ENCODE measurements at regions not wholly inside any gene's neighbourhood (a gene's known extent, or its start where the extent isn't known, plus 50 kb on each side); places are given as distances from the start of the nearest gene placed in this dataset.

- Histone ChIP-seq H3K27me3 (ENCODE audit: control insufficient read depth in 2 of 2, insufficient read depth in 2 of 2, low read length in 2 of 2) (peaks cover 0 to 2% of the 10 kb centered on the region in 2 experiments), H3K4me1 (ENCODE audit: control insufficient read depth, extremely low read depth, insufficient read depth, low read length) (no peaks in the 10 kb centered on the region), H3K9me3 (replicated peaks; ENCODE audit: control insufficient read depth, insufficient read depth, low read length) (no peaks in the 10 kb centered on the region), H3K79me2 (ENCODE audit: control insufficient read depth, insufficient read depth, low read length) (no peaks in the 10 kb centered on the region), H3K4me2 (ENCODE audit: insufficient read depth, low read length) (no peak overlapping the region), H3K9me1 (replicated peaks; ENCODE audit: control insufficient read depth, extremely low read depth, insufficient read depth, low read length) (no peaks in the 10 kb centered on the region), H2AFZ (ENCODE audit: low read depth, low read length) (no peak overlapping the region), H3K27ac (ENCODE audit: insufficient read depth, low read depth, low read length) (no peak overlapping the region), H4K20me1 (replicated peaks; ENCODE audit: control insufficient read depth, extremely low read depth, insufficient read depth, low read length) (no peaks in the 10 kb centered on the region), H3K9ac (replicated peaks; ENCODE audit: extremely low read depth, insufficient read depth, low read length) (no peak overlapping the region), H3K4me3 (replicated peaks in 1 of 3; ENCODE audit: insufficient read depth in 1 of 3, low read depth in 1 of 3, low read length in 3 of 3) (no peak overlapping the region), H3K36me3 (ENCODE audit: control insufficient read depth in 2 of 2, extremely low read depth in 1 of 2, insufficient read depth in 2 of 2, low read length in 2 of 2) (no peaks in the 10 kb centered on the region)
- dilution Hi-C loops (cut with MboI; ENCODE audit: extremely low pct_ligation_motif_present, low sequenced_read_pairs) (no loop called here), intact Hi-C loops (cut with micrococcal nuclease) (no loop called here)
- no TSS peak for BruUV-seq (replicated peaks)
- POLR2A ChIA-PET, result no interaction called here
- no peak for DNase-seq (ENCODE audit: low read depth, low spot score)
- CTCF ChIA-PET, result interaction anchor here (1.1 kb wide), 1 partner anchor 9 kb away, joined by 3 read pairs; no protein-coding TSS in a partner anchor
- no peak for TF ChIP-seq MAX (IDR thresholded peaks at IDR 0.05; ENCODE audit: insufficient read depth, insufficient read length)
- no peak for TF ChIP-seq POLR2A (IDR thresholded peaks at IDR 0.05; ENCODE audit: low read depth, low read length)
- TF ChIP-seq EZH2 (IDR thresholded peaks at IDR 0.05; ENCODE audit: borderline replicate concordance, low read depth, low read length, severe bottlenecking), result no peak
- no peak for TF ChIP-seq FOS (IDR thresholded peaks at IDR 0.05; ENCODE audit: borderline replicate concordance, insufficient read depth, low read length)
- TF ChIP-seq MYC (IDR thresholded peaks at IDR 0.05; ENCODE audit: low read depth, low read length), result no peak
- TF ChIP-seq GATA2 (IDR thresholded peaks at IDR 0.05; ENCODE audit: insufficient read depth, insufficient read length, low read depth, low read length), result no peak
- no peak for FAIRE-seq
Observed at GRCh38 chr13:78192716-78193115, 274.1 kb upstream of the EDNRB start.

- ChIA-PET CTCF (no interaction called here), POLR2A (no interaction called here)
- H3K36me3 ChIP-seq (ENCODE audit: control insufficient read depth in 2 of 2, extremely low read depth in 1 of 2, insufficient read depth in 2 of 2, low read length in 2 of 2), result no peaks in the 10 kb centered on the region
- no peaks in the 10 kb centered on the region for H3K9me1 ChIP-seq (replicated peaks; ENCODE audit: control insufficient read depth, extremely low read depth, insufficient read depth, low read length)
- H3K9ac ChIP-seq (replicated peaks; ENCODE audit: extremely low read depth, insufficient read depth, low read length), result no peak overlapping the region
- H3K9me3 ChIP-seq (replicated peaks; ENCODE audit: control insufficient read depth, insufficient read depth, low read length), result no peaks in the 10 kb centered on the region
- DNase-seq (ENCODE audit: low read depth, low spot score), result no peak
- no peak for FAIRE-seq
- H3K4me1 ChIP-seq (ENCODE audit: control insufficient read depth, extremely low read depth, insufficient read depth, low read length), result no peaks in the 10 kb centered on the region
- TF ChIP-seq FOS (IDR thresholded peaks at IDR 0.05; ENCODE audit: borderline replicate concordance, insufficient read depth, low read length) (no peak), MYC (IDR thresholded peaks at IDR 0.05; ENCODE audit: low read depth, low read length) (no peak), EZH2 (IDR thresholded peaks at IDR 0.05; ENCODE audit: borderline replicate concordance, low read depth, low read length, severe bottlenecking) (no peak), JUN (IDR thresholded peaks at IDR 0.05; ENCODE audit: borderline replicate concordance, insufficient read depth, insufficient read length, low read depth) (no peak), MAX (IDR thresholded peaks at IDR 0.05; ENCODE audit: insufficient read depth, insufficient read length) (no peak), GATA2 (IDR thresholded peaks at IDR 0.05; ENCODE audit: insufficient read depth, insufficient read length, low read depth, low read length) (no peak), CTCF (IDR thresholded peaks at IDR 0.05; ENCODE audit: extremely low read depth in 1 of 2, insufficient read depth in 1 of 2, low read depth in 1 of 2, low read length in 2 of 2) (no peak), POLR2AphosphoS5 (IDR thresholded peaks at IDR 0.05; ENCODE audit: insufficient read depth, low read depth, low read length) (no peak)
- intact Hi-C loops (cut with micrococcal nuclease) (no loop called here), dilution Hi-C loops (cut with MboI; ENCODE audit: extremely low pct_ligation_motif_present, low sequenced_read_pairs) (no loop called here)
- H4K20me1 ChIP-seq (replicated peaks; ENCODE audit: control insufficient read depth, extremely low read depth, insufficient read depth, low read length), result no peaks in the 10 kb centered on the region
- no peak overlapping the region for H3K4me2 ChIP-seq (ENCODE audit: insufficient read depth, low read length)
- H3K79me2 ChIP-seq (ENCODE audit: control insufficient read depth, insufficient read depth, low read length), result no peaks in the 10 kb centered on the region
- H2AFZ ChIP-seq (ENCODE audit: low read depth, low read length), result no peak overlapping the region
- H3K27me3 ChIP-seq (ENCODE audit: control insufficient read depth in 2 of 2, insufficient read depth in 2 of 2, low read length in 2 of 2), result no peaks in the 10 kb centered on the region
- no peak overlapping the region for H3K27ac ChIP-seq (ENCODE audit: insufficient read depth, low read depth, low read length)
- BruUV-seq (replicated peaks), result no TSS peak
- no peak overlapping the region for H3K4me3 ChIP-seq (replicated peaks in 1 of 3; ENCODE audit: insufficient read depth in 1 of 3, low read depth in 1 of 3, low read length in 3 of 3)
Observed at GRCh38 chr13:78190296-78190695, 271.7 kb upstream of the EDNRB start.
